Activated CD8-positive, alpha-beta memory T cell treated with anti-CD3 and anti-CD28 coated beads for 48 hours (primary cell): ENCODE measurements at regions not wholly inside any gene's neighbourhood (a gene's known extent, or its start where the extent isn't known, plus 50 kb on each side); places are given as distances from the start of the nearest gene placed in this dataset.
"Not testable (repeated sequence)": the region's sequence is repeated elsewhere in the genome, so short reads cannot be mapped to it uniquely, and the experiment has no call there.

Source experiments
- DNase-seq, 3 experiments: peaks; one replicate each; pipeline ENCODE4 v3.0.0-alpha.2; 2020; ENCODE audit warnings: low read depth in 2 of 3, low spot score in 2 of 3

- no peak for DNase-seq
Observed at GRCh38 chr2:105502625-105503334, 103.9 kb upstream of the FHL2 start.

- no peak for DNase-seq
Observed at GRCh38 chr2:105498281-105498846, 99.5 kb upstream of the FHL2 start.

GRCh38 chr2:105497094-105497493 lies 98.2 kb upstream of the FHL2 start:
- DNase-seq: no peak

- DNase-seq: no peak
Observed at GRCh38 chr2:105496271-105496670, 97.4 kb upstream of the FHL2 start.

- DNase-seq: no peak
Observed at GRCh38 chr2:105494683-105495425, 96.0 kb upstream of the FHL2 start.

- DNase-seq: no peak
Observed at GRCh38 chr2:105490956-105491355, 92.1 kb upstream of the FHL2 start.

- no peak for DNase-seq
Observed at GRCh38 chr2:105490204-105490603, 91.4 kb upstream of the FHL2 start.

GRCh38 chr2:105489168-105489878 lies 90.5 kb upstream of the FHL2 start:
- DNase-seq: no peak

- no peak for DNase-seq
Observed at GRCh38 chr2:105488285-105488684, 89.4 kb upstream of the FHL2 start.

- no peak for DNase-seq
Observed at GRCh38 chr2:105487142-105488069, 88.6 kb upstream of the FHL2 start.

GRCh38 chr2:105486762-105487141 lies 87.9 kb upstream of the FHL2 start:
- DNase-seq: no peak

GRCh38 chr2:105478670-105479069 lies 79.8 kb upstream of the FHL2 start:
- no peak for DNase-seq

GRCh38 chr2:105477050-105477620 lies 78.3 kb upstream of the FHL2 start:
- not testable (repeated sequence) for DNase-seq

GRCh38 chr2:105473011-105473410 lies 74.2 kb upstream of the FHL2 start:
- DNase-seq: no peak

GRCh38 chr2:105470979-105471378 lies 72.1 kb upstream of the FHL2 start:
- no peak for DNase-seq

- DNase-seq: no peak
Observed at GRCh38 chr2:105469781-105470180, 70.9 kb upstream of the FHL2 start.

GRCh38 chr2:105468582-105469042 lies 69.8 kb upstream of the FHL2 start:
- DNase-seq: no peak

GRCh38 chr2:105464325-105464724 lies 65.5 kb upstream of the FHL2 start:
- no peak for DNase-seq

- DNase-seq: no peak
Observed at GRCh38 chr2:105460048-105460732, 61.3 kb upstream of the FHL2 start.

- DNase-seq: no peak
Observed at GRCh38 chr2:105458076-105458475, 59.2 kb upstream of the FHL2 start.
